Uterus (tissue), 2 donors: ENCODE measurements at regions not wholly inside any gene's neighbourhood (a gene's known extent, or its start where the extent isn't known, plus 50 kb on each side); places are given as distances from the start of the nearest gene placed in this dataset.
"Not testable (repeated sequence)": the region's sequence is repeated elsewhere in the genome, so short reads cannot be mapped to it uniquely, and the experiment has no call there.

Source experiments
- POLR2A ChIP-seq, 2 donors: fragments of 450-650 bp; IDR thresholded peaks; one replicate each; pipeline ENCODE4 v1.6.1; 2016; ENCODE audit warnings: antibody characterized with exemption in 2 of 2, mild to moderate bottlenecking in 1 of 2, moderate library complexity in 1 of 2
- TF ChIP-seq, protein P1 (sequence below), 4 experiments: fragments of 200-600 bp in 2 of 4; fragments of 450-650 bp in 2 of 4; sonication (generic) in 2 of 4; IDR thresholded peaks; one replicate each; pipeline ENCODE4 v1.5.1; 2016 to 2019; ENCODE audit warnings: antibody characterized with exemption in 4 of 4, mild to moderate bottlenecking in 2 of 4, moderate library complexity in 1 of 4

DNA sequence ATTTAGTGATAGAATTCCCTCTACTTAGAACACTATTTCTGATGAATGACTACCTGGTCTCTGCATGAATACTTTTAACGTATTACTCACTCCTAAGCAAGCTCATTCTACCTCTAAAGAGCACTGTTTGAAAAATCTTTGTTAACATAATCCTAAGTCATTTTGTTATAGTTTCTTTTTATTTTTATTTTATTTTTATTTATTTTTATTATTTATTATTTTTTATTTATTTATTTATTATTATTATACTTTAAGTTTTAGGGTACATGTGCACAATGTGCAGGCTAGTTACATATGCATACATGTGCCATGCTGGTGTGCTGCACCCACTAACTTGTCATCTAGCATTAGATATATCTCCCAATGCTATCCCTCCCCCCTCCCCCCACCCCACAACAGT lies 99.6 kb downstream of the SMPDL3A start:
- TF ChIP-seq, protein P1, sequence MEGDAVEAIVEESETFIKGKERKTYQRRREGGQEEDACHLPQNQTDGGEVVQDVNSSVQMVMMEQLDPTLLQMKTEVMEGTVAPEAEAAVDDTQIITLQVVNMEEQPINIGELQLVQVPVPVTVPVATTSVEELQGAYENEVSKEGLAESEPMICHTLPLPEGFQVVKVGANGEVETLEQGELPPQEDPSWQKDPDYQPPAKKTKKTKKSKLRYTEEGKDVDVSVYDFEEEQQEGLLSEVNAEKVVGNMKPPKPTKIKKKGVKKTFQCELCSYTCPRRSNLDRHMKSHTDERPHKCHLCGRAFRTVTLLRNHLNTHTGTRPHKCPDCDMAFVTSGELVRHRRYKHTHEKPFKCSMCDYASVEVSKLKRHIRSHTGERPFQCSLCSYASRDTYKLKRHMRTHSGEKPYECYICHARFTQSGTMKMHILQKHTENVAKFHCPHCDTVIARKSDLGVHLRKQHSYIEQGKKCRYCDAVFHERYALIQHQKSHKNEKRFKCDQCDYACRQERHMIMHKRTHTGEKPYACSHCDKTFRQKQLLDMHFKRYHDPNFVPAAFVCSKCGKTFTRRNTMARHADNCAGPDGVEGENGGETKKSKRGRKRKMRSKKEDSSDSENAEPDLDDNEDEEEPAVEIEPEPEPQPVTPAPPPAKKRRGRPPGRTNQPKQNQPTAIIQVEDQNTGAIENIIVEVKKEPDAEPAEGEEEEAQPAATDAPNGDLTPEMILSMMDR (IDR thresholded peaks at IDR 0.05), result not testable (repeated sequence)
- not testable (repeated sequence) for TF ChIP-seq POLR2A (IDR thresholded peaks at IDR 0.05)
